A673 (cell line): ENCODE measurements at regions not wholly inside any gene's neighbourhood (a gene's known extent, or its start where the extent isn't known, plus 50 kb on each side); places are given as distances from the start of the nearest gene placed in this dataset.

Source experiments
- BruUV-seq: library from RNA; stranded (reverse); fragments of 400-500 nt; replicated peaks from 2 replicates; lab custom pipeline; 2021; lab: Mats Ljungman, UMichigan
- CTCF ChIA-PET: fragments of 300-600 bp; sonication (Branson Sonifier 250); formaldehyde crosslinking; loops from one replicate; lab custom pipeline; 2022; ENCODE audit warnings: antibody characterized with exemption; lab: Charles Lee
- POLR2A ChIA-PET: fragments of 300-600 bp; sonication (Branson Sonifier 250); formaldehyde crosslinking; loops from one replicate; lab custom pipeline; 2022; ENCODE audit warnings: antibody characterized with exemption; ENCODE audit not compliant: low non-redundant PET; lab: Charles Lee
- DNase-seq: peaks from one replicate; pipeline ENCODE4 v3.0.0-alpha.2; 2015; ENCODE audit warnings: low spot score
- H3K27ac ChIP-seq: fragments of 200-600 bp; sonication (generic); 2 replicates; pipeline ENCODE4 v1.5.1; 2016; ENCODE audit warnings: mixed run types, low read depth, mild to moderate bottlenecking, mixed read lengths, antibody characterized with exemption, low read length; ENCODE audit not compliant: poor library complexity, severe bottlenecking
- H3K27me3 ChIP-seq: fragments of 200-600 bp; sonication (generic); replicated peaks from 2 replicates; pipeline ENCODE4 v1.6.1; 2017; ENCODE audit warnings: mixed run types, low read depth, mild to moderate bottlenecking, mixed read lengths, antibody characterized with exemption, low read length; ENCODE audit not compliant: insufficient read depth, poor library complexity
- H3K36me3 ChIP-seq: fragments of 200-600 bp; sonication (generic); 2 replicates; pipeline ENCODE4 v1.6.1; 2016; ENCODE audit warnings: mixed run types, mild to moderate bottlenecking, mixed read lengths, antibody characterized with exemption, low read length; ENCODE audit not compliant: insufficient read depth, poor library complexity, severe bottlenecking
- H3K4me1 ChIP-seq: fragments of 200-600 bp; sonication (generic); 2 replicates; pipeline ENCODE4 v1.6.1; 2017; ENCODE audit warnings: mixed run types, mild to moderate bottlenecking, mixed read lengths, antibody characterized with exemption, low read length; ENCODE audit not compliant: insufficient read depth, poor library complexity, severe bottlenecking
- H3K4me3 ChIP-seq: fragments of 200-600 bp; sonication (generic); 2 replicates; pipeline ENCODE4 v1.5.1; 2016; ENCODE audit warnings: low read depth, mixed run types, mild to moderate bottlenecking, mixed read lengths, low read length; ENCODE audit not compliant: poor library complexity, severe bottlenecking
- H3K9me3 ChIP-seq: fragments of 200-600 bp; sonication (generic); 2 replicates; pipeline ENCODE4 v1.6.1; 2016; ENCODE audit warnings: mixed run types, low read depth, mild to moderate bottlenecking, mixed read lengths, antibody characterized with exemption, low read length; ENCODE audit not compliant: poor library complexity, severe bottlenecking
- EZH2 ChIP-seq: fragments of 200-600 bp; sonication (generic); IDR thresholded peaks from 2 replicates; pipeline ENCODE4 v1.6.1; 2017; ENCODE audit warnings: borderline replicate concordance, low read depth, mild to moderate bottlenecking, mixed read lengths, antibody characterized with exemption, low read length; ENCODE audit not compliant: poor library complexity, severe bottlenecking
- intact Hi-C: fragments of 100-400 bp; cut with micrococcal nuclease; formaldehyde crosslinking; loops from one replicate; pipeline ENCODE4 v1.10.0; 2022; ENCODE audit not compliant: unreplicated experiment
- TF ChIP-seq, protein P1 (sequence below): fragments of 300-800, 200-600 bp; sonication (generic); conservative IDR thresholded peaks from 2 replicates; pipeline ENCODE4 v1.5.1; 2017; ENCODE audit warnings: low read depth, mild to moderate bottlenecking, antibody characterized with exemption, low read length, moderate library complexity, mixed read lengths

DNA sequence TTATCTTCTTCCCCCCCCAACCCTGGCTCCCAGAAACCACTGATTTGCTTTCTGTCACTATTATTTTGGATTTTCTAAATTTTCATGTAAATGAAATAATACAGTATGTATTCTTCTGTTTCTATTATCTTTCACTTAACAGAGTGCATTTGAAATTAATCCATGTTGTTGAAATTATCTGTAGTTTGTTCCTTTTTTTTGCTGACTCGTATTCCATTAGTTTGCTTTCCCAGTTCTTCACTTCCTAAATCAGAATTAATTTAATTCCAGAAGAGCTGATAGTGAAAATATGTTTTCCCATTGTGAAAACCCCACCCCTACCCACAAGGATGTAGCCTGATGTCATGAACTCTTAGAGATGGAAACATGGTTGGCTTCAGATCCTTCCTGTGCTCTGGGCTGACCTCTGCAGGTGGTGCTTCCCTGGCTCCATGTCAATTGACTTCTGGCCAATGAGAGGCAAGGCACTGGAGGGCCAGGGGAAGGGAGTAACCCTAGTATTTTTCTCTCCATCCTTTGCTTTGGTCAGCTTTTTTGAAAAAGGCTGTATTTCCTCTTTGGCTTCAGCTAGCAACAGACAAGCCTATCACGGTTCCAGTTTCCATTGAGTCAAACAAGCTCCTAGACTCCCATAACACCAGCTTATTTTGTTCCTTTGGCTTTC is 244.4 kb upstream of the HSF2 start:
- no peak for DNase-seq
- Histone ChIP-seq H3K27me3 (no peaks in the 10 kb centered on the region), H3K27ac (no peak overlapping the region), H3K9me3 (no peaks in the 10 kb centered on the region), H3K36me3 (no peaks in the 10 kb centered on the region), H3K4me3 (no peak overlapping the region), H3K4me1 (peaks cover 13% of the 10 kb centered on the region)
- TF ChIP-seq EZH2, result no peak
- TF ChIP-seq, protein P1, sequence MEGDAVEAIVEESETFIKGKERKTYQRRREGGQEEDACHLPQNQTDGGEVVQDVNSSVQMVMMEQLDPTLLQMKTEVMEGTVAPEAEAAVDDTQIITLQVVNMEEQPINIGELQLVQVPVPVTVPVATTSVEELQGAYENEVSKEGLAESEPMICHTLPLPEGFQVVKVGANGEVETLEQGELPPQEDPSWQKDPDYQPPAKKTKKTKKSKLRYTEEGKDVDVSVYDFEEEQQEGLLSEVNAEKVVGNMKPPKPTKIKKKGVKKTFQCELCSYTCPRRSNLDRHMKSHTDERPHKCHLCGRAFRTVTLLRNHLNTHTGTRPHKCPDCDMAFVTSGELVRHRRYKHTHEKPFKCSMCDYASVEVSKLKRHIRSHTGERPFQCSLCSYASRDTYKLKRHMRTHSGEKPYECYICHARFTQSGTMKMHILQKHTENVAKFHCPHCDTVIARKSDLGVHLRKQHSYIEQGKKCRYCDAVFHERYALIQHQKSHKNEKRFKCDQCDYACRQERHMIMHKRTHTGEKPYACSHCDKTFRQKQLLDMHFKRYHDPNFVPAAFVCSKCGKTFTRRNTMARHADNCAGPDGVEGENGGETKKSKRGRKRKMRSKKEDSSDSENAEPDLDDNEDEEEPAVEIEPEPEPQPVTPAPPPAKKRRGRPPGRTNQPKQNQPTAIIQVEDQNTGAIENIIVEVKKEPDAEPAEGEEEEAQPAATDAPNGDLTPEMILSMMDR, result no peak
- intact Hi-C loops, result no loop called here
- POLR2A ChIA-PET, result no interaction called here
- BruUV-seq, result no TSS peak
- CTCF ChIA-PET, result no interaction called here

DNA sequence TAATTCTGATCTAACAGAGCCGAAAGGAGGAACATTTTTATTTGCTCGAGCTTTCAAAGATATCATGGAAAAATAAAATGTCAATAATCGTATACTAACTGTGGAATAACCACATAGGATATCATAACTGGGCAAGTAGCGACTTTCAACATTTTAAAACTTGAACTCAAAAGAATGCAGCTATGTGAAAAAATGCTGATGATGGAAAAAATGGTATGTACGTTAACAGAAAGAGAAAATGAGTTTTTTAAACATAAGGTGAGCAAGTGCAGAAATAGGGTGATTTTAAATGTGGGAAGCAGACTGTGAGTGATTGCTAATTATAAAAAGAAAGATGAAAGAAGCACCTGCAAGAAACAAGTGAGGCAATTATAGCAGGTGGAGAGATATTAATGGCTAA is 238.3 kb upstream of the HSF2 start:
- intact Hi-C loops, result no loop called here
- no peak for DNase-seq
- Histone ChIP-seq H3K4me3 (no peak overlapping the region), H3K27me3 (no peaks in the 10 kb centered on the region), H3K27ac (no peak overlapping the region), H3K36me3 (no peaks in the 10 kb centered on the region), H3K9me3 (no peaks in the 10 kb centered on the region), H3K4me1 (no peaks in the 10 kb centered on the region)
- ChIA-PET CTCF (no interaction called here), POLR2A (no interaction called here)
- BruUV-seq, result no TSS peak
- TF ChIP-seq, protein P1, result no peak
- no peak for TF ChIP-seq EZH2

DNA sequence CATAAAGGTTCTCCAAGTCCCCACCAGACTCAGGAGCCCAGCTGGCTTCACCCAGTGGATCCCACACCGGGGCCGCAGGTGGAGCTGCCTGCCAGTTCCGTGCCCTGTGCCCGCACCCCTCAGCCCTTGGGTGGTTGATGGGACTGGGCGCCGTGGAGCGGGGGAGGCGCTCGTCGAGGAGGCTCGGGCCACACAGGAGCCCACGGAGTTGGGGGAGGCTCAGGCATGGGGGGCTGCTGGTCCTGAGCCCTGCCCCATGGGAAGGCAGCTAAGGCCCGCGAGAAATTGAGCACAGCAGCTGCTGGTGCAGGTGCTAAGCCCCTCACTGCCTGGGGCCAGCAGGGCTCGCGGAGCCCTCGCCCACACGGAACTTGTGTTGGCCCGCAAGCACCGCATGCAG is 234.4 kb upstream of the HSF2 start:
- POLR2A ChIA-PET, result no interaction called here
- Histone ChIP-seq H3K36me3 (no peaks in the 10 kb centered on the region), H3K9me3 (no peaks in the 10 kb centered on the region), H3K4me3 (no peak overlapping the region), H3K27me3 (no peaks in the 10 kb centered on the region), H3K4me1 (no peaks in the 10 kb centered on the region), H3K27ac (no peak overlapping the region)
- DNase-seq, result no peak
- TF ChIP-seq, protein P1, result no peak
- no peak for TF ChIP-seq EZH2
- CTCF ChIA-PET, result no interaction called here
- BruUV-seq, result no TSS peak
- intact Hi-C loops, result no loop called here
